Testis (tissue), 2 donors: ENCODE measurements at regions not wholly inside any gene's neighbourhood (a gene's known extent, or its start where the extent isn't known, plus 50 kb on each side); places are given as distances from the start of the nearest gene placed in this dataset.

ENCODE experiments used
- DNase-seq: peaks from one replicate; pipeline ENCODE4 v3.0.0-alpha.2; 2019
- H3K27ac ChIP-seq, 2 donors: fragments of 200-600 bp; sonication (generic); one replicate each; pipeline ENCODE4 v1.5.1; 2019
- H3K27me3 ChIP-seq: fragments of 200-600 bp; sonication (generic); one replicate; pipeline ENCODE4 v1.5.1; 2019
- H3K36me3 ChIP-seq: fragments of 200-600 bp; sonication (generic); one replicate; pipeline ENCODE4 v1.5.1; 2017; ENCODE audit warnings: low read depth; ENCODE audit errors: missing control alignments
- H3K4me1 ChIP-seq: fragments of 200-600 bp; sonication (generic); one replicate; pipeline ENCODE4 v1.5.1; 2019
- H3K4me3 ChIP-seq, 2 donors: fragments of 200-600 bp; sonication (generic); one replicate each; pipeline ENCODE4 v1.5.1; 2017 to 2019
- H3K9me3 ChIP-seq: fragments of 200-600 bp; sonication (generic); one replicate; pipeline ENCODE4 v1.5.1; 2017
- CTCF ChIP-seq, 3 experiments: fragments of 450-650 bp in 2 of 3; fragments of 200-600 bp in 1 of 3; sonication (generic) in 1 of 3; IDR thresholded peaks; one replicate each; pipeline ENCODE4 v1.5.1; 2016 to 2019; ENCODE audit warnings: antibody characterized with exemption in 3 of 3, mild to moderate bottlenecking in 2 of 3, moderate library complexity in 1 of 3
- POLR2A ChIP-seq: fragments of 450-650 bp; IDR thresholded peaks from one replicate; pipeline ENCODE4 v1.6.1; 2017; ENCODE audit warnings: antibody characterized with exemption, mild to moderate bottlenecking, moderate library complexity
- WGBS, 2 donors: methylation state at CpG; one replicate each; pipeline ENCODE4 v1.1.5; 2018; 5-methylcytosine and 5-hydroxymethylcytosine counted together
- intact Hi-C: fragments of 100-400 bp; cut with DNase I; formaldehyde crosslinking; loops from one replicate; pipeline ENCODE4 v1.15.1; 2023; ENCODE audit warnings: low total_unique reads

- H3K27ac ChIP-seq, result no peak overlapping the region
- H3K27me3 ChIP-seq, result no peaks in the 10 kb centered on the region
- DNase-seq, result no peak
- 27 to 35% methylated on average over 17 of the region's 17 CpGs for WGBS, 2 donors
- peak overlapping the region in 1 of 2 donors; percentile 4 for H3K4me3 ChIP-seq
- intact Hi-C loops, result no loop called here
- TF ChIP-seq POLR2A (no peak), CTCF (IDR thresholded peaks at IDR 0.05) (no peak)
- no peaks in the 10 kb centered on the region for H3K36me3 ChIP-seq
- no peaks in the 10 kb centered on the region for H3K9me3 ChIP-seq
- no peaks in the 10 kb centered on the region for H3K4me1 ChIP-seq
Observed at GRCh38 chr20:6533761-6534479, 233.6 kb upstream of the BMP2 start.

DNA sequence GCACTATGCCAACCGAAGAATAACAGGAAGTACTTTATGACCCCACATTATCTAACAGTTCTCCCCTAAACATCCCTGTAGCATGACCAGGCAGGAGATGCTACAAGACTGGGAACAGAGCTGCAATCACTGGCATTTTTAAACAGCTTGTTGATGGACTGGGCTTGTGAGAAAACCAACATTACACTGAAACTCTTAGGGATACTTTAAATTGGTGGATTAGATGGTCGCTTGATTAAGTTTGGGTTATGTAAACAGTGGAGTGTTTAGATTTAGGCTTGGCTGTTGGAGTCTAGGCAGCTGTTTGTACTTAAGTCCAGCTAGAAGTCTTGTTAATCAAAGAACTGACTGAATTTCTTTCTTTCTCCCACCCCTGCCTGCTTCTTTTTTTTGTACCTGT is 234.1 kb upstream of the BMP2 start:
- Histone ChIP-seq H3K4me3 (no peak overlapping the region), H3K36me3 (no peaks in the 10 kb centered on the region), H3K27me3 (no peaks in the 10 kb centered on the region), H3K9me3 (no peaks in the 10 kb centered on the region), H3K27ac (no peak overlapping the region), H3K4me1 (no peaks in the 10 kb centered on the region)
- 51 to 53% methylated on average over 2 of the region's 2 CpGs for WGBS, 2 donors
- TF ChIP-seq POLR2A (no peak), CTCF (IDR thresholded peaks at IDR 0.05) (no peak)
- intact Hi-C loops, result no loop called here
- no peak for DNase-seq

- H3K9me3 ChIP-seq, result no peaks in the 10 kb centered on the region
- no peak for TF ChIP-seq CTCF (IDR thresholded peaks at IDR 0.05)
- no peak for TF ChIP-seq POLR2A
- H3K27ac ChIP-seq, result no peak overlapping the region
- no peak overlapping the region for H3K4me3 ChIP-seq
- H3K36me3 ChIP-seq, result no peaks in the 10 kb centered on the region
- DNase-seq, result no peak
- no peaks in the 10 kb centered on the region for H3K27me3 ChIP-seq
- H3K4me1 ChIP-seq, result no peaks in the 10 kb centered on the region
- intact Hi-C loops, result no loop called here
- WGBS, 2 donors, result 87% methylated on average over 3 of the region's 3 CpGs
Observed at GRCh38 chr20:6530779-6531315, 236.6 kb upstream of the BMP2 start.

DNA sequence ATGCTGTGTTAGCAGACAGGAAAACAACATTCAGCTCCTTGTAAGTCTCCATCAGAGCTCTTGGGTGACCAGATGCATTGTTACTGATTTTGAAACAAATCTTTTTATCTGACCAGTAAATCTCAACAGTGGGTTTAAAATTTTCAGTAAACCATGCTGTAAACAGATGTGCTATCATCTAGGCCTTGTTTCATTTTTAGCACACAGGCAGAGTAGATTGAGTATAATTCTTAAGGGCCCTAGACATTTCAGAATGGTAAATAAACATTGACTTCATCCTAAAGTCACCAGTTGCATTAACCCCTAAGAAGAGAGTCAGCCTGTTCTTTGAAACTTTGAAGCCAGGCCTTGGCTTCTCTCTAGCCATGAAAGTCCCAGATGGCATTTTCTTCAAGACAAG is 237.2 kb upstream of the BMP2 start:
- Histone ChIP-seq H3K27ac (no peak overlapping the region), H3K9me3 (no peaks in the 10 kb centered on the region), H3K4me3 (no peak overlapping the region), H3K4me1 (no peaks in the 10 kb centered on the region), H3K27me3 (no peaks in the 10 kb centered on the region), H3K36me3 (no peaks in the 10 kb centered on the region)
- intact Hi-C loops, result no loop called here
- TF ChIP-seq POLR2A, result no peak
- TF ChIP-seq CTCF (IDR thresholded peaks at IDR 0.05), result no peak
- no peak for DNase-seq
